Keratinocyte (primary cell): ENCODE measurements at regions not wholly inside any gene's neighbourhood (a gene's known extent, or its start where the extent isn't known, plus 50 kb on each side); places are given as distances from the start of the nearest gene placed in this dataset.

ENCODE experiments used
- DNase-seq: peaks from one replicate; pipeline ENCODE4 v3.0.0-alpha.2; 2011; ENCODE audit warnings: low read depth, missing footprints, low spot score
- FAIRE-seq: peaks from 2 replicates; lab custom pipeline; 2011; peaks lifted over from hg19 to GRCh38; lab: Jason Lieb, UNC
- H2AFZ ChIP-seq: 2 replicates; pipeline ENCODE4 v1.6.0; 2012; ENCODE audit warnings: low read length, control low read depth, inconsistent platforms; ENCODE audit not compliant: control insufficient read depth
- H3K27ac ChIP-seq: 2 replicates; pipeline ENCODE4 v1.5.1; 2011; ENCODE audit warnings: low read length; ENCODE audit not compliant: control insufficient read depth, insufficient read depth
- H3K27me3 ChIP-seq: 3 replicates; pipeline ENCODE4 v1.6.0; 2011; ENCODE audit warnings: low read length; ENCODE audit not compliant: control insufficient read depth, insufficient read depth; ENCODE audit errors: extremely low read depth
- H3K36me3 ChIP-seq, 2 experiments: 2 replicates in 1 of 2; 3 replicates in 1 of 2; pipeline ENCODE4 v1.5.1; 2011; ENCODE audit warnings: low read length in 2 of 2, mild to moderate bottlenecking in 1 of 2; ENCODE audit not compliant: control insufficient read depth in 2 of 2, insufficient read depth in 2 of 2; ENCODE audit errors: extremely low read depth in 1 of 2
- H3K4me1 ChIP-seq: 3 replicates; pipeline ENCODE4 v1.5.1; 2011; ENCODE audit warnings: low read length; ENCODE audit not compliant: control insufficient read depth, insufficient read depth; ENCODE audit errors: extremely low read depth
- H3K4me2 ChIP-seq: 3 replicates; pipeline ENCODE4 v1.6.0; 2011; ENCODE audit warnings: low read depth, low read length; ENCODE audit not compliant: control insufficient read depth, insufficient read depth; ENCODE audit errors: extremely low read depth
- H3K4me3 ChIP-seq, 3 experiments: fragments of 200-600 bp in 1 of 3; sonication (generic) in 1 of 3; 2 replicates in 2 of 3; 3 replicates in 1 of 3; pipeline ENCODE4 v1.5.1; 2011 to 2016; ENCODE audit warnings: low read length in 3 of 3, mild to moderate bottlenecking in 3 of 3, control low read depth in 2 of 3, inconsistent platforms in 1 of 3, low read depth in 1 of 3, mixed read lengths in 1 of 3, mixed run types in 1 of 3, moderate library complexity in 1 of 3; ENCODE audit not compliant: control insufficient read depth in 2 of 3, insufficient read depth in 2 of 3; ENCODE audit errors: extremely low read depth in 1 of 3
- H3K79me2 ChIP-seq: 2 replicates; pipeline ENCODE4 v1.6.0; 2012; ENCODE audit warnings: low read length; ENCODE audit not compliant: control insufficient read depth, insufficient read depth
- H3K9ac ChIP-seq: 3 replicates; pipeline ENCODE4 v1.6.0; 2011; ENCODE audit warnings: low read length; ENCODE audit not compliant: control insufficient read depth, insufficient read depth; ENCODE audit errors: extremely low read depth
- H3K9me1 ChIP-seq: 3 replicates; pipeline ENCODE4 v1.6.0; 2011; ENCODE audit warnings: low read length; ENCODE audit not compliant: control insufficient read depth, insufficient read depth; ENCODE audit errors: extremely low read depth
- H3K9me3 ChIP-seq: 2 replicates; pipeline ENCODE4 v1.5.1; 2012; ENCODE audit warnings: low read depth, low read length; ENCODE audit not compliant: control insufficient read depth
- H4K20me1 ChIP-seq: 3 replicates; pipeline ENCODE4 v1.6.0; 2011; ENCODE audit warnings: low read length; ENCODE audit not compliant: control insufficient read depth, insufficient read depth; ENCODE audit errors: extremely low read depth
- EZH2 ChIP-seq: IDR thresholded peaks from one replicate; pipeline ENCODE4 v1.6.1; 2012; ENCODE audit warnings: inconsistent platforms, mild to moderate bottlenecking, low read length, moderate library complexity
- dilution Hi-C: fragments of 300-500 bp; cut with MboI; formaldehyde crosslinking; loops from one replicate; pipeline ENCODE4 v1.7.0; 2020; ENCODE audit warnings: low sequenced_read_pairs; ENCODE audit not compliant: extremely low pct_ligation_motif_present
- TF ChIP-seq, protein P1 (sequence below), 3 experiments: IDR thresholded peaks in 1 of 3; conservative IDR thresholded peaks in 1 of 3; optimal IDR thresholded peaks in 1 of 3; 2 replicates in 2 of 3; 3 replicates in 1 of 3; pipeline versions ENCODE3 to v1.5.1; 2011; ENCODE audit warnings: low read length in 3 of 3, mild to moderate bottlenecking in 3 of 3, moderate library complexity in 2 of 3, control low read depth in 1 of 3, inconsistent platforms in 1 of 3; ENCODE audit not compliant: insufficient read depth in 2 of 3; ENCODE audit errors: extremely low read depth in 1 of 3

DNA sequence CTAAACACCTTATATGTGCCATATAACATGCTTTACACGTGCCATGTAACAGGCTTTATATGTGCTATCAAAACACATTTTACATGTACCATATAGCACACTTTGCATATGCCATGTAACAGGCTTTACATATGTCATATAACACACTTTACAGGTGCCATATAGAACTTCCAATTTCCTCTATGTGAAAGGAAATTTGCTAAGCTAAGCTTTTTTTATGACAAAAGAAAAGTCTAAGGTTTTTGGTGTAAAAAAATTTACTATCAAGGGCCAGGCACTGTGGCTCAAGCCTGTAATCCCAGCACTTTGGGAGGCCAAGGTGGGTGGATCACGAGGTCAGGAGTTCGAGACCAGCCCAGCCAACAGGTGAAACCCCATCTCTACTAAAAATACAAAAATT, 136.5 kb downstream of the AKAIN1 start:
- no peak overlapping the region for H3K4me3 ChIP-seq
- no peaks in the 10 kb centered on the region for H3K27me3 ChIP-seq
- H3K9me3 ChIP-seq: no peaks in the 10 kb centered on the region
- H3K4me2 ChIP-seq: no peak overlapping the region
- DNase-seq (no peak), FAIRE-seq (no peak)
- no peak overlapping the region for H2AFZ ChIP-seq
- H3K27ac ChIP-seq: no peak overlapping the region
- dilution Hi-C loops: no loop called here
- TF ChIP-seq EZH2: no peak
- TF ChIP-seq, protein P1, sequence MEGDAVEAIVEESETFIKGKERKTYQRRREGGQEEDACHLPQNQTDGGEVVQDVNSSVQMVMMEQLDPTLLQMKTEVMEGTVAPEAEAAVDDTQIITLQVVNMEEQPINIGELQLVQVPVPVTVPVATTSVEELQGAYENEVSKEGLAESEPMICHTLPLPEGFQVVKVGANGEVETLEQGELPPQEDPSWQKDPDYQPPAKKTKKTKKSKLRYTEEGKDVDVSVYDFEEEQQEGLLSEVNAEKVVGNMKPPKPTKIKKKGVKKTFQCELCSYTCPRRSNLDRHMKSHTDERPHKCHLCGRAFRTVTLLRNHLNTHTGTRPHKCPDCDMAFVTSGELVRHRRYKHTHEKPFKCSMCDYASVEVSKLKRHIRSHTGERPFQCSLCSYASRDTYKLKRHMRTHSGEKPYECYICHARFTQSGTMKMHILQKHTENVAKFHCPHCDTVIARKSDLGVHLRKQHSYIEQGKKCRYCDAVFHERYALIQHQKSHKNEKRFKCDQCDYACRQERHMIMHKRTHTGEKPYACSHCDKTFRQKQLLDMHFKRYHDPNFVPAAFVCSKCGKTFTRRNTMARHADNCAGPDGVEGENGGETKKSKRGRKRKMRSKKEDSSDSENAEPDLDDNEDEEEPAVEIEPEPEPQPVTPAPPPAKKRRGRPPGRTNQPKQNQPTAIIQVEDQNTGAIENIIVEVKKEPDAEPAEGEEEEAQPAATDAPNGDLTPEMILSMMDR (optimal IDR thresholded peaks at IDR 0.05 in 1 of 3, IDR thresholded peaks at IDR 0.05 in 1 of 3, conservative IDR thresholded peaks at IDR 0.05 in 1 of 3; ENCODE audit: extremely low read depth in 1 of 3, insufficient read depth in 2 of 3, low read length in 3 of 3): no peak
- no peaks in the 10 kb centered on the region for H3K36me3 ChIP-seq
- H3K9me1 ChIP-seq: no peaks in the 10 kb centered on the region
- H3K9ac ChIP-seq: no peak overlapping the region
- no peaks in the 10 kb centered on the region for H3K79me2 ChIP-seq
- no peaks in the 10 kb centered on the region for H4K20me1 ChIP-seq
- no peaks in the 10 kb centered on the region for H3K4me1 ChIP-seq

DNA sequence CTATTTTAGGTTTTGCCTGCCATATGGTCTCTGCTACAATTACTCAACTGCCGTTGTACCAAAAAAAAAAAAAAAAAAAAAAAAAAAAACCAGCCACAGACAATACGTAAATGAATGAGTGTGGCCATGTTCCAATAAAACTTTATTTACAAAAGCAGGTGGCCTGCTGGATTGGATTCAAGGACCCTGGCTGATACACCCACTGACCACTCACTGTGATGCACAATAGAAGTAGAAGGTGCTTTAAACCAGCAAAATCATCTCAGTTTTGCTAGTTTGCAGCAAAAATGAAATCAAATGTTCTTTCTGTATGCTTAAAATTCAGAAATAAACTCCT, 137.4 kb downstream of the AKAIN1 start:
- no peak for TF ChIP-seq EZH2
- TF ChIP-seq, protein P1 (optimal IDR thresholded peaks at IDR 0.05 in 1 of 3, IDR thresholded peaks at IDR 0.05 in 1 of 3, conservative IDR thresholded peaks at IDR 0.05 in 1 of 3; ENCODE audit: extremely low read depth in 1 of 3, insufficient read depth in 2 of 3, low read length in 3 of 3): no peak
- Histone ChIP-seq H3K36me3 (no peaks in the 10 kb centered on the region), H3K27ac (no peak overlapping the region), H3K4me2 (no peak overlapping the region), H3K9me1 (no peaks in the 10 kb centered on the region), H3K4me1 (no peaks in the 10 kb centered on the region), H3K79me2 (no peaks in the 10 kb centered on the region), H3K9me3 (no peaks in the 10 kb centered on the region), H2AFZ (no peak overlapping the region), H3K9ac (no peak overlapping the region), H3K27me3 (no peaks in the 10 kb centered on the region), H3K4me3 (no peak overlapping the region), H4K20me1 (no peaks in the 10 kb centered on the region)
- FAIRE-seq: no peak
- dilution Hi-C loops: no loop called here
- DNase-seq: no peak
